ENCODE measurements at regions not wholly inside any gene's neighbourhood (a gene's known extent, or its start where the extent isn't known, plus 50 kb on each side); places are given as distances from the start of the nearest gene placed in this dataset.

- TF ChIP-seq, protein P1, sequence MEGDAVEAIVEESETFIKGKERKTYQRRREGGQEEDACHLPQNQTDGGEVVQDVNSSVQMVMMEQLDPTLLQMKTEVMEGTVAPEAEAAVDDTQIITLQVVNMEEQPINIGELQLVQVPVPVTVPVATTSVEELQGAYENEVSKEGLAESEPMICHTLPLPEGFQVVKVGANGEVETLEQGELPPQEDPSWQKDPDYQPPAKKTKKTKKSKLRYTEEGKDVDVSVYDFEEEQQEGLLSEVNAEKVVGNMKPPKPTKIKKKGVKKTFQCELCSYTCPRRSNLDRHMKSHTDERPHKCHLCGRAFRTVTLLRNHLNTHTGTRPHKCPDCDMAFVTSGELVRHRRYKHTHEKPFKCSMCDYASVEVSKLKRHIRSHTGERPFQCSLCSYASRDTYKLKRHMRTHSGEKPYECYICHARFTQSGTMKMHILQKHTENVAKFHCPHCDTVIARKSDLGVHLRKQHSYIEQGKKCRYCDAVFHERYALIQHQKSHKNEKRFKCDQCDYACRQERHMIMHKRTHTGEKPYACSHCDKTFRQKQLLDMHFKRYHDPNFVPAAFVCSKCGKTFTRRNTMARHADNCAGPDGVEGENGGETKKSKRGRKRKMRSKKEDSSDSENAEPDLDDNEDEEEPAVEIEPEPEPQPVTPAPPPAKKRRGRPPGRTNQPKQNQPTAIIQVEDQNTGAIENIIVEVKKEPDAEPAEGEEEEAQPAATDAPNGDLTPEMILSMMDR (conservative IDR thresholded peaks at IDR 0.05; ENCODE audit: low read depth, low read length): no peak
- TF ChIP-seq EZH2 (IDR thresholded peaks at IDR 0.05; ENCODE audit: borderline replicate concordance, low read depth, low read length, poor library complexity, severe bottlenecking): no peak
These were observed 715.1 kb upstream of the SLC8A1 start for GRCh38 chr2:41167014-41167413.

Measured in A673 (cell line).